Aorta (tissue), 5 donors: ENCODE measurements at regions not wholly inside any gene's neighbourhood (a gene's known extent, or its start where the extent isn't known, plus 50 kb on each side); places are given as distances from the start of the nearest gene placed in this dataset.

ENCODE experiments used
- ATAC-seq: fragments of 200-7000 bp; cut with Tn5 transposase; one replicate; pipeline ENCODE4 v1.9.1; 2022; ENCODE audit warnings: moderate library complexity; ENCODE audit not compliant: low FRiP score
- DNase-seq, 2 donors: peaks; one replicate each; pipeline ENCODE4 v3.0.0-alpha.2; 2020
- H3K27ac ChIP-seq, 2 donors: one replicate each; pipeline ENCODE4 v1.5.1; 2013; ENCODE audit warnings: low read length in 2 of 2, mild to moderate bottlenecking in 2 of 2, moderate library complexity in 2 of 2, control low read depth in 1 of 2, inconsistent platforms in 1 of 2, low read depth in 1 of 2
- H3K27me3 ChIP-seq, 2 donors: one replicate each; pipeline ENCODE4 v1.6.1; 2013; ENCODE audit warnings: control low read depth in 1 of 2, low read length in 1 of 2, mild to moderate bottlenecking in 1 of 2, moderate library complexity in 1 of 2; ENCODE audit not compliant: insufficient read depth in 2 of 2, control insufficient read depth in 1 of 2
- H3K36me3 ChIP-seq, 2 donors: one replicate each; pipeline ENCODE4 v1.6.1; 2013; ENCODE audit warnings: control low read depth in 1 of 2, low read length in 1 of 2, mild to moderate bottlenecking in 1 of 2; ENCODE audit not compliant: insufficient read depth in 2 of 2, control insufficient read depth in 1 of 2
- H3K4me1 ChIP-seq, 2 donors: one replicate each; pipeline ENCODE4 v1.6.1; 2013; ENCODE audit warnings: low read length in 2 of 2, control low read depth in 1 of 2, mild to moderate bottlenecking in 1 of 2, moderate library complexity in 1 of 2; ENCODE audit not compliant: insufficient read depth in 2 of 2, control insufficient read depth in 1 of 2
- H3K4me3 ChIP-seq, 2 donors: one replicate each; pipeline ENCODE4 v1.5.1; 2013; ENCODE audit warnings: low read length in 2 of 2, control low read depth in 1 of 2, mild to moderate bottlenecking in 1 of 2
- H3K9me3 ChIP-seq: one replicate; pipeline ENCODE4 v1.6.1; 2013; ENCODE audit warnings: mild to moderate bottlenecking, low read length; ENCODE audit not compliant: control insufficient read depth
- WGBS, 2 donors: extraction: QIAGEN DNeasy Blood & Tissue Kit; methylation state at CpG; one replicate each; pipeline ENCODE4 v1.1.7; 2013; 5-methylcytosine and 5-hydroxymethylcytosine counted together
- intact Hi-C, 2 donors: fragments of 100-400 bp; cut with DNase I; formaldehyde crosslinking; loops; one replicate each; pipeline versions ENCODE4 v1.14.2 to v1.15.0; 2022
- donor health status: healthy with polysubstance abuse.
- donor health status: Bipolar disorder and iron deficiency.
- donor health status: DM: no; HTN: no; CAD: no.
- donor health status: DM: no; HTN: no; CAD: no.
- donor health status: DM: yes; HTN: yes; CAD: no.

- intact Hi-C loops, result no loop called here
- Histone ChIP-seq H3K27ac (no peak overlapping the region), H3K27me3 (no peaks in the 10 kb centered on the region), H3K4me1 (no peaks in the 10 kb centered on the region), H3K9me3 (no peaks in the 10 kb centered on the region), H3K36me3 (no peaks in the 10 kb centered on the region), H3K4me3 (no peak overlapping the region)
- ATAC-seq, result no peak
- WGBS, 2 donors, result 53 to 58% methylated on average over 1 of the region's 1 CpG
- no peak for DNase-seq
These were observed 1101.0 kb downstream of the ROBO2 start for GRCh38 chr3:78140866-78141265.

- WGBS, 2 donors, result 86 to 88% methylated on average over 3 of the region's 3 CpGs
- intact Hi-C loops, result no loop called here
- no peaks in the 10 kb centered on the region for H3K9me3 ChIP-seq
- H3K4me3 ChIP-seq, result no peak overlapping the region
- H3K27me3 ChIP-seq, result no peaks in the 10 kb centered on the region
- no peak for ATAC-seq
- H3K27ac ChIP-seq, result no peak overlapping the region
- DNase-seq, result no peak
- H3K4me1 ChIP-seq, result no peaks in the 10 kb centered on the region
- H3K36me3 ChIP-seq, result no peaks in the 10 kb centered on the region
These were observed 1101.4 kb downstream of the ROBO2 start for GRCh38 chr3:78141269-78141668.

GRCh38 chr3:78143000-78143399 is 1103.1 kb downstream of the ROBO2 start:
- intact Hi-C loops, result no loop called here
- no peak overlapping the region for H3K4me3 ChIP-seq
- no peak for ATAC-seq
- H3K36me3 ChIP-seq, result no peaks in the 10 kb centered on the region
- H3K27ac ChIP-seq, result no peak overlapping the region
- H3K4me1 ChIP-seq, result no peaks in the 10 kb centered on the region
- no peaks in the 10 kb centered on the region for H3K9me3 ChIP-seq
- no peaks in the 10 kb centered on the region for H3K27me3 ChIP-seq
- 87 to 92% methylated on average over 1 of the region's 1 CpG for WGBS, 2 donors
- DNase-seq, result no peak

- Histone ChIP-seq H3K4me3 (no peak overlapping the region), H3K4me1 (no peaks in the 10 kb centered on the region), H3K27me3 (no peaks in the 10 kb centered on the region), H3K9me3 (no peaks in the 10 kb centered on the region), H3K27ac (no peak overlapping the region), H3K36me3 (no peaks in the 10 kb centered on the region)
- WGBS, 2 donors, result 79 to 85% methylated on average over 2 of the region's 2 CpGs
- intact Hi-C loops, result no loop called here
- DNase-seq, result no peak
- no peak for ATAC-seq
These were observed 1109.3 kb downstream of the ROBO2 start for GRCh38 chr3:78148986-78149717.

DNA sequence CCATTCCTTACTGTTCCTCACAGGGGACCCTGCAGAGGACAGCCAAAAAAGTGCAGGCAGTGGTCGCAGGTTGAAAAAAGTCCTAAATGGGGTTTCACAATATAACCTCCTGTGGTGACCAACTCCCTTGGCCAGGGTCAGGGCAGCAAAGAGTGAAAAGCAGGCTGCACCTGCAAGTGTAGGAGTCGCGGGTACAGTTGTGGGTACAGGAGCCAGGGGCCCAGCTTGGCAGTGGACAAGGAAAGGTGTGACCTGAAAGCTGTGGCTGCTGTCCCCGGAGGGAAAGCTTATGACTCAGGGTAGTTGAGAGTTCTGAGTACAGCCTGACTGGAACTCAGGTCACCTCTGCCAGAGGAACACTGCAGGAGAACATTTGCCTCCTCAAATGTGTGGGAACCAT is 1114.1 kb downstream of the ROBO2 start:
- ATAC-seq (no peak), DNase-seq (peak in 1 of 2 donors; percentile 28)
- Histone ChIP-seq H3K36me3 (no peaks in the 10 kb centered on the region), H3K4me1 (no peaks in the 10 kb centered on the region), H3K27me3 (no peaks in the 10 kb centered on the region), H3K9me3 (no peaks in the 10 kb centered on the region), H3K27ac (no peak overlapping the region), H3K4me3 (no peak overlapping the region)
- 87 to 91% methylated on average over 4 of the region's 4 CpGs for WGBS, 2 donors
- intact Hi-C loops, result no loop called here

DNA sequence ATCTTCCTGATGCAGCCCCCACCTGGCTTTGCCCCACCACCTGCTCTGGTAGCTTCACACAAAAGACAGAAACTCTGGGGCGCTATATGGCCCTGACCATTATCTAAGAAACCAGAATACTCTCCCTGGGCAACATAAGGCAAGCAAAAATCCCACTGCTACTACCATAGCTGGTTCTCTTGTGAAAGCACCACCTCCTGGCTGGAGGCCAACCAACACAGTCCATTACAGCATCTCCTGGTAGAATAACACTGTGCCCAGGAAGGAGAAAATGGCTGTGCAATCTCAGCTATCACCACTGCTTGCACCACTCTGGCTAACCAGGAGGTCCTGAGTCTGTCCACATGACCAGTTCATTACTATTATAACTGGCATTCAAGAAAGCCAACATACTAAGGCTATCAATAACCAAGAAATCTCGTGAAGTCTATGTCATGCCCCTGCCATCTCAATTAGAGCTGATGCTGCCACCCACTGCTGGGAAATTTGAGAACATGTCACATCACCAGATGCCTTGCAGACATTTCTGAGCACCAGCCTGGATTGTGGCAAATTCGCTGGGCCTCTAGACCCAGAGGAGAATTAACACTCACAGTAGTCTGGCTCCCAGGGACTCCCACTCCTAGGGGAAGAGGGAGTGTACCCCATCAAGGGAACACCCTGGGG is 1114.8 kb downstream of the ROBO2 start:
- H3K27me3 ChIP-seq, result no peaks in the 10 kb centered on the region
- no peak for ATAC-seq
- WGBS, 2 donors, result 79 to 83% methylated on average over 3 of the region's 3 CpGs
- no peak overlapping the region for H3K27ac ChIP-seq
- no peaks in the 10 kb centered on the region for H3K36me3 ChIP-seq
- intact Hi-C loops, result no loop called here
- H3K4me1 ChIP-seq, result no peaks in the 10 kb centered on the region
- DNase-seq, result no peak
- H3K9me3 ChIP-seq, result no peaks in the 10 kb centered on the region
- H3K4me3 ChIP-seq, result no peak overlapping the region

- ATAC-seq (peak; percentile 48), DNase-seq (no peak)
- 81% methylated on average over 4 of the region's 4 CpGs for WGBS, 2 donors
- H3K4me3 ChIP-seq, result no peak overlapping the region
- intact Hi-C loops, result no loop called here
- H3K4me1 ChIP-seq, result no peaks in the 10 kb centered on the region
- H3K36me3 ChIP-seq, result no peaks in the 10 kb centered on the region
- H3K9me3 ChIP-seq, result no peaks in the 10 kb centered on the region
- H3K27ac ChIP-seq, result no peak overlapping the region
- no peaks in the 10 kb centered on the region for H3K27me3 ChIP-seq
These were observed 1121.8 kb downstream of the ROBO2 start for GRCh38 chr3:78161736-78162135.

- H3K27me3 ChIP-seq, result no peaks in the 10 kb centered on the region
- ATAC-seq, result no peak
- H3K4me3 ChIP-seq, result no peak overlapping the region
- intact Hi-C loops, result no loop called here
- H3K4me1 ChIP-seq, result no peaks in the 10 kb centered on the region
- H3K9me3 ChIP-seq, result no peaks in the 10 kb centered on the region
- no peak for DNase-seq
- H3K27ac ChIP-seq, result no peak overlapping the region
- no peaks in the 10 kb centered on the region for H3K36me3 ChIP-seq
These were observed 1123.5 kb downstream of the ROBO2 start for GRCh38 chr3:78163379-78163778.

DNA sequence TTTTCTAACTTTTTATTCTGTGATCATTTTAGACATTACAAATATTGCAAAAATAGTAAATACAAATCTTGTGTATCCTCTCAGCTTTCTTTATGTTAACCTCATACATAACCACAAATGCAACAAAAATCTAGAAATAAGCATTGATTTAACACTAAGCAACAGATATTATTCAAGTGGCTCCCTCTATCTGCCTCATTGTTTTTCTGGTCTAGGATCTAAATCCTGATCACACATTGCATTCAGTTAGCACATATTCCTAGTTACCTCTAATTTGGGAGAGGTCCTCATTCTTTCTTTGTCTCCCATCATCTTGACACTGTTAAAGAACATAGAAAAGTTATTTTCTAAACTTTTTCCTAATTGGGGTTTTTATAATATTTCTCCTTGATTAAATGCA is 1126.0 kb downstream of the ROBO2 start:
- intact Hi-C loops, result no loop called here
- DNase-seq (no peak), ATAC-seq (no peak)
- no peak overlapping the region for H3K4me3 ChIP-seq
- H3K27ac ChIP-seq, result no peak overlapping the region
- no peaks in the 10 kb centered on the region for H3K27me3 ChIP-seq
- no peaks in the 10 kb centered on the region for H3K36me3 ChIP-seq
- no peaks in the 10 kb centered on the region for H3K4me1 ChIP-seq
- H3K9me3 ChIP-seq, result no peaks in the 10 kb centered on the region
